GM18508 (cell line): ENCODE measurements at regions not wholly inside any gene's neighbourhood (a gene's known extent, or its start where the extent isn't known, plus 50 kb on each side); places are given as distances from the start of the nearest gene placed in this dataset.
"Not testable (repeated sequence)": the region's sequence is repeated elsewhere in the genome, so short reads cannot be mapped to it uniquely, and the experiment has no call there.

Experiments
- ATAC-seq: cut with Tn5 transposase; IDR thresholded peaks from one replicate; pipeline ENCODE4 v1.9.1; 2021; ENCODE audit warnings: moderate number of reproducible peaks; ENCODE audit not compliant: insufficient read depth, unreplicated experiment

GRCh38 chr1:144516172-144516571, 54.7 kb upstream of the NBPF15 start:
- ATAC-seq = not testable (repeated sequence)

GRCh38 chr1:144516906-144517305, 55.4 kb upstream of the NBPF15 start:
- ATAC-seq = not testable (repeated sequence)

- not testable (repeated sequence) for ATAC-seq
Measured at GRCh38 chr1:144518439-144518838, 57.0 kb upstream of the NBPF15 start.

DNA sequence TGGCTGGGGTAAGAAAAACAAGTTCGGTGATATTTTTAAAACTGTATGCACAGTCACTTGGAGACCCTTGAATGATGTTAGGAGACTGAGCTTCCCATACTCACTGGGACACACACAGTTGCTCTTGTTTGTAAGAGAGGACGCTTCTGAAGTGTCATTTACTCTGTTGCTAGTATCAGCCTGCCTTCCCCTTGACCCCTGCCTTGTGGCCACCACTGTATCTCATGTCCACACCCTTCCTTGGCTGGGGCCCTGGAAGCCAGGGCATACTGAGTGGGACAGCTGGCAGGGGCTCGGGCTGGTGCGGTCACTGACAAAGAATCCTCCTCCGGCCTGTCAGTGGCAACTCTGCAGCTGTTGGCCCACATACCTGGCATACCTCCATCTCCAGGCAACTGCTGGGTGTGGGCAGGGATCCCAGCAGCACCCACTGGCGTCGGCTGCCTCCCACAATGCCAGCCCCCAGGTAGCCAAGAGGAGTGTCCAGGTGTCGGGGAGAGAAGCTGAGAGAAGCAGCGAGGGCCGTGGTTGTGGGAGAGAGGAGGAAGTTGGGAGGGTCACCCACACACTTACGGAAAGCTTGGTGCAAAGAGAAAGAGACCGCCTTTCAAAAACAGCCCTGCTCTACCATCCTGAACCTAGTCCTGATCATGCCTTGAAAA, 58.2 kb upstream of the NBPF15 start:
- ATAC-seq = not testable (repeated sequence)

DNA sequence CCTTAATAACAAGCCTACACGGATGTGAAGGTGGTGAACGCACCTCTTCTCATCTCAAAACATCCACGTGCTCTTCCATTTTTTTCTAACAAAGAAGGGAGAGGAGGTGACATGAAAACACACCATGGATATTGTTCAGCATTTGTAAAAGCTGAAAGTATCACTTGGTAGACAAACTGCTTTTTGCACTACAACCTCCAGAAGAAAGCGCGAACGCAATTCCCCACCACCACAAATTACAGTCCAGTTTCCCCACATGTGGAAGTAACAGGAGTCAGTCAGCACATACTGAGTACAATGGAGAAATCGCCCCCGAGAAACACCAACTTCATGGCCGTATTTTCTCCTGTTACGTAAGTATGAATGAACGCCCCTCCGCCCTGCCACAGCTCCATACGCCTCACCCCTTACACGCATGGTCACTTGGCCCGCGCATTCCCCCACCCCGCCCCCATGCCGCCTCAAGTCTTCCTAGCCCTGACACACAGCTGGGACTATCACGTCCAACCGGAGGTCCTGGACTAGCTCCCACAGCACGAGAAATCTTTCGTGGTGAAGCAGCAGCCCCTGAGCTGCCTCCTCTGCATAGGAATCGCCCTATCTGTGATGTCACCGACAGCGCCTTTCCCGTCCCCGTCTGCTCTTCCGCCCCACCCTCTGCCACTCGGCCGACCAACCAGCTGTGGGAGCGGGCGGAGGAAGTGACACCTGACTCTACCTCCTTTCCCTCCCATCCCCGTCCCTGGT, 62.4 kb upstream of the NBPF15 start:
- ATAC-seq = peak; percentile 90

DNA sequence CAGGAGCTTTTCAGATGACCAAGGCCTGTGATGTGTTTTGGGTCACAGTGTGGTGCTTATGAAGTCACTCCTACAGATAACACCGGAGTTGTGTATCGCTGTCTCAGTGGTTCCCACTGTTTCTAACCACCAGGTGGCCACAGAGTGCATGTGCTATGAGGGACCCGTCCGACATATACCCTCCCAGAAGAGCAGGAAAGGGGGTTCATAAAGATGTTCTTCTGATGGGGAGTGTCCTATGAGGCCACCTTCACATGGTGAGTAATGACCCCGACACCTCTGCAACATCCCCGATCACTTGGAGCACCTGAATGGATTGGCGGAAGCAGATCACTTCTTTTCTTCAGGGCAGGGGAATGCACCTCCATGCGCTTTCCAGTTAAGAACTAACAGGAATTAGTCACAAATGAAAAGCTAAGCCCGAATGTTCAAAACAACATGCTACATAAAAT, 60.5 kb upstream of the PPIAL4F start:
- ATAC-seq = not testable (repeated sequence)

GRCh38 chr1:144533480-144533879, 59.2 kb upstream of the PPIAL4F start:
- not testable (repeated sequence) for ATAC-seq

- ATAC-seq = not testable (repeated sequence)
Measured at GRCh38 chr1:144534286-144534685, 58.4 kb upstream of the PPIAL4F start.

- not testable (repeated sequence) for ATAC-seq
Measured at GRCh38 chr1:144536677-144537076, 56.0 kb upstream of the PPIAL4F start.

DNA sequence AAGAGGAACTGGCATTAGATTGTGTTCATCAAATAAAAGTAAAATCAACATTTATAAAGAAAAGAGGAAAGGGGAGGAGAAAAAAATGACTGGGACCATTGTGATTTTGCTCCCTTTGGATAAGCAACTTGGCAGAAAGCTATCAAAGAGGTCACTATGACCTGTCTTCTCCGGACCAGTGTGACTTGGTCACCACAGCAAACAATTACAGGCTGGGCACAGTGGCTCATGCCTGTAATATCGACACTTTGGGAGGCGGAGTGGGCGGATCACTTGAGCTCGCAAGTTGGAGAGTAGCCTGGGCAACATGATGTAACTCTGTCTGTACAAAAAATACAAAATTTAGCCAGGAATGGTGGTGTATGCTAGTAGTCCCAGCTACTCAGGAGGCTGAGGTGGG, 55.5 kb upstream of the PPIAL4F start:
- not testable (repeated sequence) for ATAC-seq

DNA sequence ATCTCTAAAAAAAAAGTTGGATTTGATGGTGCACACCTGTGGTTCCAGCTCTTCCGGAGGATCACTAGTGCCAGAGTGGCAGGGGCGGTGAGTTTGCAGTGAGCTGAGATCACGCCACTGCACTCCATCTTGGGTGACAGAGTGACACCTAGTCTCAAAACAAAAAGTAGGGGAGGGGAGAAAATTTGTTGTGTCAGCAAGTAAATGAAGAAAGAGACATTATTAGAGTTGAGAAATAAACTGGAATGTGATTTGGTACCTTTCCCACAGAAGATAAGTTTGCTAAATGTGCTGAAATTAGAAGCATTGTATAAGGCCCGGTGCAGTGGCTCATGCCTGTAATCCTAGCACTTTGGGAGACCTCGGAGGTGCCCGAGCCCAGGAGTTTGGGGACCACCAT, 54.0 kb upstream of the PPIAL4F start:
- not testable (repeated sequence) for ATAC-seq

DNA sequence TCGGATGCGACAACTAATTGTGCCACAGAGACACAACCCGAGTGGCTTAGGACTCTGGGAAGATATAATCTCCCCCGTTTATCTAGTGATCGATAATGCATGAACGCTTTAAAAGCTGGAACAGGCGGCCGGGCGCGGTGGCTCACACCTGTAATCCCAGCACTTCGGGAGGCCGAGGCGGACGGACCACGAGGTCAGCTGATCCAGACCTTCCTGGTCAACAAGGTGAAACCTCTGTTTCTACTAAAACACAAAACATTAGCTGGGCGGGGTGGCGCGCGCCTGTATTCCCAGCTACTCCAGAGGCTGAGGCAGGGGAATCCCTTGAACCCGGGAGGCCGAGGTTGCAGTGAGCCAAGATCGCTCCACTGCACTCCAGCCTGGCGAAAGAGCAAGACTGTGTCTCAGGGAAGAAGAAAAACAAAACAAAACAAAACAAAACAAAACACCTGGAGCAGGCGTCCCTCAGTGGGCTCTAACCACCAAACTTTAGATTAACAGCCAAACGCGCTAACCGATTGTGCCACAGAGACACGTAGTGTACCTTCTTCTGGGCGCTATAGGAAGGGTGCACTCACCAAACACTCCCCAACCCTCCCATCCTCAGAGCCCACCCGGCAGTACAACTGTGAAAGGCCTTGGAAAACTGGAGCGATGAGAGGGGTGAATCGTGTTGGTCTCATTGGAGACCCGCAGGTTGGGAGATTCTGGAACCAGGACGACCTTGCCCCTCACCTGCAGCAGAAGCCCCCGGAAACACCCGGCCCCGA, 53.3 kb upstream of the PPIAL4F start:
- ATAC-seq = not testable (repeated sequence)
